B cell (primary cell): ENCODE measurements at regions not wholly inside any gene's neighbourhood (a gene's known extent, or its start where the extent isn't known, plus 50 kb on each side); places are given as distances from the start of the nearest gene placed in this dataset.

Experiments
- ATAC-seq: fragments of 200-7000 bp; cut with Tn5 transposase; one replicate; pipeline ENCODE4 v1.10.0; 2021; ENCODE audit warnings: low read depth, mild to moderate bottlenecking, moderate number of reproducible peaks, moderate library complexity
- CTCF ChIA-PET: fragments of 350-600 bp; sonication (Branson Sonifier 250); formaldehyde crosslinking; loops from one replicate; lab custom pipeline; 2021; ENCODE audit warnings: antibody characterized with exemption, inconsistent platforms; lab: Charles Lee
- POLR2A ChIA-PET: fragments of 350-600 bp; sonication (Branson Sonifier 250); formaldehyde crosslinking; loops from one replicate; lab custom pipeline; 2021; ENCODE audit warnings: antibody characterized with exemption; lab: Charles Lee
- DNase-seq: peaks from one replicate; pipeline ENCODE4 v3.0.0; 2013
- H2AFZ ChIP-seq: 2 replicates; pipeline ENCODE4 v1.6.1; 2012; ENCODE audit warnings: mild to moderate bottlenecking, low read depth, low read length; ENCODE audit not compliant: insufficient read depth, poor library complexity, severe bottlenecking
- H3K27ac ChIP-seq, 2 donors: 1 replicate in 1 of 2; 2 replicates in 1 of 2; pipeline ENCODE4 v1.5.1; 2012 to 2013; ENCODE audit warnings: low read length in 2 of 2, mild to moderate bottlenecking in 2 of 2, moderate library complexity in 1 of 2
- H3K27me3 ChIP-seq, 4 experiments: fragments of 200-600 bp in 1 of 4; sonication (generic) in 1 of 4; replicated peaks in 1 of 4; 1 replicate in 2 of 4; 2 replicates in 2 of 4; pipeline versions ENCODE4 v1.6.1 to v1.7.0; 2013 to 2016; ENCODE audit warnings: low read length in 3 of 4, mild to moderate bottlenecking in 2 of 4, mixed read lengths in 1 of 4, moderate library complexity in 1 of 4; ENCODE audit not compliant: insufficient read depth in 4 of 4, control insufficient read depth in 3 of 4; ENCODE audit errors: control extremely low read depth in 1 of 4
- H3K36me3 ChIP-seq, 2 experiments: replicated peaks in 1 of 2; 1 replicate in 1 of 2; 2 replicates in 1 of 2; pipeline versions ENCODE4 v1.6.1 to v1.7.1; 2013; ENCODE audit warnings: low read length in 1 of 2; ENCODE audit not compliant: insufficient read depth in 2 of 2, control insufficient read depth in 1 of 2; ENCODE audit errors: control extremely low read depth in 1 of 2, extremely low read depth in 1 of 2
- H3K4me1 ChIP-seq, 2 donors: fragments of 200-600 bp in 1 of 2; sonication (generic) in 1 of 2; 1 replicate in 1 of 2; 2 replicates in 1 of 2; pipeline versions ENCODE4 v1.5.1 to v1.6.1; 2013 to 2017; ENCODE audit warnings: low read length in 2 of 2; ENCODE audit not compliant: control insufficient read depth in 2 of 2, insufficient read depth in 2 of 2
- H3K4me2 ChIP-seq: replicated peaks from 2 replicates; pipeline ENCODE3; 2012; ENCODE audit warnings: mild to moderate bottlenecking, low read depth, low read length; ENCODE audit not compliant: poor library complexity, severe bottlenecking
- H3K4me3 ChIP-seq, 5 experiments: fragments of 200-600 bp in 1 of 5; sonication (generic) in 1 of 5; 1 replicate in 3 of 5; 2 replicates in 2 of 5; pipeline versions ENCODE4 v1.5.1 to v1.7.0; 2011 to 2016; ENCODE audit warnings: low read length in 4 of 5, mild to moderate bottlenecking in 4 of 5, low read depth in 2 of 5, control low read depth in 1 of 5, moderate library complexity in 1 of 5; ENCODE audit not compliant: insufficient read depth in 1 of 5; ENCODE audit errors: control extremely low read depth in 1 of 5, extremely low read depth in 1 of 5
- H3K79me2 ChIP-seq: fragments of 200-600 bp; sonication (generic); one replicate; pipeline ENCODE4 v1.6.0; 2016; ENCODE audit warnings: low read length; ENCODE audit not compliant: control insufficient read depth, insufficient read depth
- H3K9ac ChIP-seq: fragments of 200-600 bp; sonication (generic); 2 replicates; pipeline ENCODE4 v1.6.1; 2017; ENCODE audit warnings: mild to moderate bottlenecking, low read length, moderate library complexity
- H3K9me3 ChIP-seq, 3 donors: one replicate each; pipeline versions ENCODE4 v1.6.1 to v1.7.1; 2013; ENCODE audit warnings: low read length in 2 of 3; ENCODE audit not compliant: control insufficient read depth in 2 of 3, insufficient read depth in 1 of 3; ENCODE audit errors: control extremely low read depth in 1 of 3
- H4K20me1 ChIP-seq: 2 replicates; pipeline ENCODE4 v1.6.0; 2012; ENCODE audit warnings: mild to moderate bottlenecking, low read length; ENCODE audit not compliant: insufficient read depth, control insufficient read depth, poor library complexity, severe bottlenecking
- H3K27ac Mint-ChIP-seq: one replicate; pipeline ENCODE4 v1.8.0; 2021; ENCODE audit warnings: mixed read lengths
- H3K27me3 Mint-ChIP-seq: one replicate; pipeline ENCODE4 v1.8.0; 2021; ENCODE audit warnings: mixed read lengths
- H3K4me1 Mint-ChIP-seq: one replicate; pipeline ENCODE4 v1.8.0; 2021; ENCODE audit warnings: mixed read lengths
- H3K4me3 Mint-ChIP-seq: one replicate; pipeline ENCODE4 v1.8.0; 2021; ENCODE audit warnings: mixed read lengths
- H3K9me3 Mint-ChIP-seq: one replicate; pipeline ENCODE4 v1.8.0; 2022; ENCODE audit warnings: mixed read lengths; ENCODE audit not compliant: insufficient read depth
- CTCF ChIP-seq: fragments of 200-600 bp; IDR thresholded peaks from one replicate; pipeline ENCODE4 v1.8.0; 2022; ENCODE audit warnings: antibody characterized with exemption, mild to moderate bottlenecking
- EZH2 ChIP-seq: IDR thresholded peaks from 2 replicates; pipeline ENCODE4 v1.6.1; 2012; ENCODE audit warnings: borderline replicate concordance, low read depth, mild to moderate bottlenecking, moderate library complexity, low read length; ENCODE audit not compliant: insufficient read depth, poor library complexity, severe bottlenecking
- WGBS: methylation state at CpG from one replicate; pipeline ENCODE4 v1.1.5; 2013; ENCODE audit warnings: missing lambda C conversion rate; ENCODE audit not compliant: insufficient coverage; 5-methylcytosine and 5-hydroxymethylcytosine counted together
- intact Hi-C: fragments of 100-400 bp; cut with micrococcal nuclease; formaldehyde crosslinking; loops from one replicate; pipeline ENCODE4 v1.10.0; 2022

- H3K9ac ChIP-seq: no peak overlapping the region
- no peak overlapping the region for H3K27ac ChIP-seq
- H2AFZ ChIP-seq: no peak overlapping the region
- DNase-seq: no peak
- WGBS: no CpG with 5 or more reads among the region's 1 CpG
- no peaks in the 10 kb centered on the region for H3K79me2 ChIP-seq
- H3K4me2 ChIP-seq: no peak overlapping the region
- Mint-ChIP-seq H3K4me1 (peaks cover under 1% of the 10 kb centered on the region), H3K4me3 (no peak overlapping the region), H3K27ac (no peak overlapping the region), H3K9me3 (no peaks in the 10 kb centered on the region), H3K27me3 (no peaks in the 10 kb centered on the region)
- H3K9me3 ChIP-seq: no peaks in the 10 kb centered on the region
- TF ChIP-seq EZH2 (no peak), CTCF (no peak)
- ChIA-PET CTCF (no interaction called here), POLR2A (no interaction called here)
- intact Hi-C loops: no loop called here
- H3K36me3 ChIP-seq: no peaks in the 10 kb centered on the region
- H3K4me1 ChIP-seq: peaks cover 0 to under 1% of the 10 kb centered on the region in 2 donors
- no peak overlapping the region for H3K4me3 ChIP-seq
- H3K27me3 ChIP-seq: no peaks in the 10 kb centered on the region
- ATAC-seq: no peak
- H4K20me1 ChIP-seq: no peaks in the 10 kb centered on the region
Measured at GRCh38 chrX:113986427-113986826, 597.5 kb upstream of the HTR2C start.

GRCh38 chrX:113982766-113983165 is 601.1 kb upstream of the HTR2C start:
- Histone ChIP-seq H3K4me1 (peaks cover 0 to 7% of the 10 kb centered on the region in 2 donors), H3K9me3 (no peaks in the 10 kb centered on the region), H2AFZ (no peak overlapping the region), H3K9ac (no peak overlapping the region), H3K4me3 (no peak overlapping the region), H3K79me2 (no peaks in the 10 kb centered on the region), H3K36me3 (no peaks in the 10 kb centered on the region), H3K27me3 (no peaks in the 10 kb centered on the region), H3K27ac (no peak overlapping the region), H3K4me2 (no peak overlapping the region), H4K20me1 (no peaks in the 10 kb centered on the region)
- ChIA-PET CTCF (no interaction called here), POLR2A (no interaction called here)
- no CpG with 5 or more reads among the region's 4 CpGs for WGBS
- TF ChIP-seq CTCF: no peak
- TF ChIP-seq EZH2: no peak
- intact Hi-C loops: no loop called here
- DNase-seq (no peak), ATAC-seq (no peak)
- peaks cover 11% of the 10 kb centered on the region for H3K4me1 Mint-ChIP-seq
- no peak overlapping the region for H3K27ac Mint-ChIP-seq
- H3K9me3 Mint-ChIP-seq: no peaks in the 10 kb centered on the region
- H3K27me3 Mint-ChIP-seq: no peaks in the 10 kb centered on the region
- H3K4me3 Mint-ChIP-seq: no peak overlapping the region
